Panc1 (cell line): ENCODE measurements at regions not wholly inside any gene's neighbourhood (a gene's known extent, or its start where the extent isn't known, plus 50 kb on each side); places are given as distances from the start of the nearest gene placed in this dataset.
A peak's percentile ranks its signal among the peaks of the same experiment; 100 is the strongest.

Experiments
- ATAC-seq: fragments of 200-7000 bp; cut with Tn5 transposase; 2 replicates; pipeline ENCODE4 v1.9.1; 2020; ENCODE audit warnings: mild to moderate bottlenecking, moderate library complexity
- BruUV-seq: library from RNA; stranded (reverse); fragments of 400-500 nt; replicated peaks from 2 replicates; lab custom pipeline; 2021; lab: Mats Ljungman, UMichigan
- CTCF ChIA-PET: fragments of 300-600 bp; sonication (Branson Sonifier 250); formaldehyde crosslinking; loops from one replicate; lab custom pipeline; 2022; ENCODE audit warnings: antibody characterized with exemption; lab: Charles Lee
- POLR2A ChIA-PET: fragments of 300-600 bp; sonication (Branson Sonifier 250); formaldehyde crosslinking; loops from one replicate; lab custom pipeline; 2022; ENCODE audit warnings: antibody characterized with exemption; lab: Charles Lee
- DNase-seq: peaks from one replicate; pipeline ENCODE4 v3.0.0-alpha.2; 2010; ENCODE audit warnings: low read depth, low spot score
- H3K27ac ChIP-seq: 2 replicates; pipeline ENCODE4 v1.5.1; 2011; ENCODE audit warnings: mild to moderate bottlenecking, low read length, inconsistent platforms
- H3K27me3 ChIP-seq: fragments of 200-500 bp; sonication (Bioruptor generic); 2 replicates; pipeline ENCODE4 v1.6.0; 2014; ENCODE audit warnings: low read length, inconsistent platforms; ENCODE audit not compliant: control insufficient read depth, insufficient read depth
- H3K36me3 ChIP-seq: fragments of 200-500 bp; sonication (Bioruptor generic); 2 replicates; pipeline ENCODE4 v1.5.1; 2014; ENCODE audit warnings: inconsistent platforms, mild to moderate bottlenecking, low read length, moderate library complexity; ENCODE audit not compliant: control insufficient read depth, insufficient read depth
- H3K4me1 ChIP-seq: 2 replicates; pipeline ENCODE4 v1.5.1; 2011; ENCODE audit warnings: inconsistent platforms, mild to moderate bottlenecking, low read length, moderate library complexity; ENCODE audit not compliant: control insufficient read depth, insufficient read depth
- H3K4me3 ChIP-seq, 2 experiments: 2 replicates each; pipeline ENCODE4 v1.5.1; 2011 to 2012; ENCODE audit warnings: low read depth in 2 of 2, low read length in 2 of 2, mild to moderate bottlenecking in 2 of 2, inconsistent platforms in 1 of 2, moderate library complexity in 1 of 2
- H3K9me3 ChIP-seq: fragments of 200-500 bp; sonication (Bioruptor generic); 2 replicates; pipeline ENCODE4 v1.5.1; 2014; ENCODE audit warnings: low read depth, mild to moderate bottlenecking, inconsistent platforms, low read length, moderate library complexity; ENCODE audit not compliant: control insufficient read depth, insufficient read depth
- POLR2AphosphoS5 ChIP-seq: IDR thresholded peaks from 2 replicates; pipeline ENCODE4 v1.6.1; 2012; ENCODE audit warnings: mild to moderate bottlenecking, low read depth, low read length, moderate library complexity
- SIN3A ChIP-seq: IDR thresholded peaks from 2 replicates; pipeline ENCODE4 v1.6.1; 2012; ENCODE audit warnings: low read depth, mild to moderate bottlenecking, low read length, moderate library complexity, borderline replicate concordance; ENCODE audit not compliant: insufficient read depth
- TCF7L2 ChIP-seq: IDR thresholded peaks from 2 replicates; pipeline ENCODE4 v1.6.1; 2011; ENCODE audit warnings: mild to moderate bottlenecking, low read depth, low read length, inconsistent platforms
- in situ Hi-C: cut with HindIII; loops from 2 replicates; pipeline ENCODE4 v1.10.0; 2016; ENCODE audit warnings: low sequenced_read_pairs, low pct_unique_long_range_greater_than_20kb
- intact Hi-C: fragments of 100-400 bp; cut with micrococcal nuclease; formaldehyde crosslinking; loops from one replicate; pipeline ENCODE4 v1.10.0; 2022; ENCODE audit not compliant: unreplicated experiment
- TF ChIP-seq, protein P1 (sequence below), 2 experiments: IDR thresholded peaks; 2 replicates each; pipeline ENCODE4 v1.6.1; 2011 to 2012; ENCODE audit warnings: low read depth in 2 of 2, control low read depth in 1 of 2, low read length in 1 of 2, mild to moderate bottlenecking in 1 of 2, moderate library complexity in 1 of 2; ENCODE audit not compliant: insufficient read depth in 1 of 2
- TF ChIP-seq, protein P2 (sequence below): fragments of 450-650 bp; IDR thresholded peaks from 2 replicates; pipeline ENCODE4 v1.5.1; 2017; ENCODE audit warnings: mild to moderate bottlenecking

DNA sequence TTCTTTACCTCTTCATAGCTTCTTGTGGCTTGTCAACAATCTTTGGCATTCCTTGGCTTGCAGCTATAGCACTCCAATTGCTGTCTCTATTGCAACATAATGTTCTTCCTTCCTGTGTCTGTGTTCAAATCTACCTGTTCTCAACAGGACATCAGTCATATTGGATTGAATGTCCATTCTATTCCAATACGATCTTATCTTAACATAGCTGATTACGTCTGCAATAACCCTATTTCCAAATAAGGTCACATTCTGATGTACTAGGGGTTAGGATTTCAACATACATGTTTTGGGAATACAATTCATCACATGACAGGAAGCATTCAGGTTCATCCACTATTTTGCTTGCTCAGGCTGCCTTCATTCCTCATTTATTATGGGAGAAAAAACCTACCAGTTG lies 684.4 kb upstream of the CITED2 start:
- no peaks in the 10 kb centered on the region for H3K36me3 ChIP-seq
- no TSS peak for BruUV-seq
- CTCF ChIA-PET = no interaction called here
- in situ Hi-C loops (no loop called here), intact Hi-C loops (no loop called here)
- H3K9me3 ChIP-seq = no peaks in the 10 kb centered on the region
- no peak overlapping the region for H3K4me3 ChIP-seq
- DNase-seq (no peak), ATAC-seq (no peak)
- TF ChIP-seq, protein P1, sequence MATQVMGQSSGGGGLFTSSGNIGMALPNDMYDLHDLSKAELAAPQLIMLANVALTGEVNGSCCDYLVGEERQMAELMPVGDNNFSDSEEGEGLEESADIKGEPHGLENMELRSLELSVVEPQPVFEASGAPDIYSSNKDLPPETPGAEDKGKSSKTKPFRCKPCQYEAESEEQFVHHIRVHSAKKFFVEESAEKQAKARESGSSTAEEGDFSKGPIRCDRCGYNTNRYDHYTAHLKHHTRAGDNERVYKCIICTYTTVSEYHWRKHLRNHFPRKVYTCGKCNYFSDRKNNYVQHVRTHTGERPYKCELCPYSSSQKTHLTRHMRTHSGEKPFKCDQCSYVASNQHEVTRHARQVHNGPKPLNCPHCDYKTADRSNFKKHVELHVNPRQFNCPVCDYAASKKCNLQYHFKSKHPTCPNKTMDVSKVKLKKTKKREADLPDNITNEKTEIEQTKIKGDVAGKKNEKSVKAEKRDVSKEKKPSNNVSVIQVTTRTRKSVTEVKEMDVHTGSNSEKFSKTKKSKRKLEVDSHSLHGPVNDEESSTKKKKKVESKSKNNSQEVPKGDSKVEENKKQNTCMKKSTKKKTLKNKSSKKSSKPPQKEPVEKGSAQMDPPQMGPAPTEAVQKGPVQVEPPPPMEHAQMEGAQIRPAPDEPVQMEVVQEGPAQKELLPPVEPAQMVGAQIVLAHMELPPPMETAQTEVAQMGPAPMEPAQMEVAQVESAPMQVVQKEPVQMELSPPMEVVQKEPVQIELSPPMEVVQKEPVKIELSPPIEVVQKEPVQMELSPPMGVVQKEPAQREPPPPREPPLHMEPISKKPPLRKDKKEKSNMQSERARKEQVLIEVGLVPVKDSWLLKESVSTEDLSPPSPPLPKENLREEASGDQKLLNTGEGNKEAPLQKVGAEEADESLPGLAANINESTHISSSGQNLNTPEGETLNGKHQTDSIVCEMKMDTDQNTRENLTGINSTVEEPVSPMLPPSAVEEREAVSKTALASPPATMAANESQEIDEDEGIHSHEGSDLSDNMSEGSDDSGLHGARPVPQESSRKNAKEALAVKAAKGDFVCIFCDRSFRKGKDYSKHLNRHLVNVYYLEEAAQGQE (IDR thresholded peaks at IDR 0.05; ENCODE audit: insufficient read depth in 1 of 2, low read depth in 2 of 2, low read length in 1 of 2) = no peak
- no peak for TF ChIP-seq POLR2AphosphoS5
- no peak for TF ChIP-seq SIN3A
- no peak for TF ChIP-seq TCF7L2
- TF ChIP-seq, protein P2, sequence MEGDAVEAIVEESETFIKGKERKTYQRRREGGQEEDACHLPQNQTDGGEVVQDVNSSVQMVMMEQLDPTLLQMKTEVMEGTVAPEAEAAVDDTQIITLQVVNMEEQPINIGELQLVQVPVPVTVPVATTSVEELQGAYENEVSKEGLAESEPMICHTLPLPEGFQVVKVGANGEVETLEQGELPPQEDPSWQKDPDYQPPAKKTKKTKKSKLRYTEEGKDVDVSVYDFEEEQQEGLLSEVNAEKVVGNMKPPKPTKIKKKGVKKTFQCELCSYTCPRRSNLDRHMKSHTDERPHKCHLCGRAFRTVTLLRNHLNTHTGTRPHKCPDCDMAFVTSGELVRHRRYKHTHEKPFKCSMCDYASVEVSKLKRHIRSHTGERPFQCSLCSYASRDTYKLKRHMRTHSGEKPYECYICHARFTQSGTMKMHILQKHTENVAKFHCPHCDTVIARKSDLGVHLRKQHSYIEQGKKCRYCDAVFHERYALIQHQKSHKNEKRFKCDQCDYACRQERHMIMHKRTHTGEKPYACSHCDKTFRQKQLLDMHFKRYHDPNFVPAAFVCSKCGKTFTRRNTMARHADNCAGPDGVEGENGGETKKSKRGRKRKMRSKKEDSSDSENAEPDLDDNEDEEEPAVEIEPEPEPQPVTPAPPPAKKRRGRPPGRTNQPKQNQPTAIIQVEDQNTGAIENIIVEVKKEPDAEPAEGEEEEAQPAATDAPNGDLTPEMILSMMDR = no peak
- no peaks in the 10 kb centered on the region for H3K27me3 ChIP-seq
- H3K4me1 ChIP-seq = no peaks in the 10 kb centered on the region
- H3K27ac ChIP-seq = no peak overlapping the region; the same call in 1 of the 2 replicates
- POLR2A ChIA-PET = no interaction called here

DNA sequence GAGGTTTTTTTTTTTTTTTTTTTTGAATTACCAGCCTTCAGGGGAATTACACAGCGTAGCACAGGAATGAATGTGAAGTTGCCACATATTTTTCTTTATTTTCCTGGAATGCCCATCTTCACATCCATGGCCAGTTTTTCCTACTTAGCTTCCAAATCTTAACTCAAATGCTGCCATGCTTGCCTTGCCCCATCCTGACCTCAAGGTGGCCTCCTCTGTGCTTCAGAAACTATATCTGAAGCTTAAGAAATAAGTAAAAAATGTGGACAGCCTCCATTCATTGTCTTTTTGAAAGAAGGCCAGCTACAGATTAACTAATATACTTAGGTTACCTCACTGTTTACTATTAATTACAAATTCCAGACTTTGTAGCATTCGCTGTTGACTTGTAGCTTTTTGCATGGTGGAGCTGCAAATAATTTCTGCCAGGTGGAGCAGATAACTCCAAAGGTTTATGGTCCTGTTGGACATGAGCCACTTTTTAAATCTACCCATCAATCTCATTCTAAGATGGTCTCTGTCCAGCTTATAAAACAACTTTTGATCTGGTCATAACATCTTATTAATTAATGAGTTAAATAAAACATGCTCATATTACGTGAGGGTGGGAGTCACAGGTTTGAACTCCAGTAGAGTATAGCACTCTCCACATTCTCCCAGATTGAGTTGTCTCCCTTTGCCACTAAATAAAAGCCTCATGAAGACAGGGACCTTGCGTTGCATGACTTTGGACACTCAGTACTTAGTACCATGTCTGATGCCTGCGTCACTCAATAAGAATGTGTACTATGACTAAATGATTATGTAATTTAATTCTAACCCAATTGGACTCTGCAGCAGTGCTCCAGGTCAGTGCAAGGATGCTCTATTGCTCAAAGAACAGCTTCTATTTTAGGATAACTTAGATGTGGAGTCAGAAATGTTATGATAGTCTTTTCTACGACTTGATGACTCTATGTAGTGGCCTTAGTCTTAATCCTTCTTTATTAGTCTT lies 678.6 kb upstream of the CITED2 start:
- ATAC-seq = no peak
- CTCF ChIA-PET = interaction anchor here (0.6 to 0.7 kb wide), 2 partner anchors 490 to 681 kb away, joined by 3 to 9 read pairs; no protein-coding TSS in a partner anchor
- intact Hi-C loops = no loop called here

More for the DNA sequence above, 678.6 kb upstream of the CITED2 start:
- Histone ChIP-seq H3K36me3 (no peaks in the 10 kb centered on the region), H3K27ac (no peak overlapping the region), H3K4me3 (no peak overlapping the region), H3K27me3 (no peaks in the 10 kb centered on the region), H3K9me3 (no peaks in the 10 kb centered on the region), H3K4me1 (no peaks in the 10 kb centered on the region)
- DNase-seq = no peak
- BruUV-seq = no TSS peak
- POLR2A ChIA-PET = no interaction called here
- in situ Hi-C loops = no loop called here
- TF ChIP-seq, protein P2 = peak; percentile 42; the same call in 1 of the 2 replicates
- TF ChIP-seq, protein P1 (IDR thresholded peaks at IDR 0.05; ENCODE audit: insufficient read depth in 1 of 2, low read depth in 2 of 2, low read length in 1 of 2) = no peak
